Natural killer cell (primary cell): ENCODE measurements at regions not wholly inside any gene's neighbourhood (a gene's known extent, or its start where the extent isn't known, plus 50 kb on each side); places are given as distances from the start of the nearest gene placed in this dataset.

Source experiments
- ATAC-seq, 3 donors: fragments of 150-1000 bp in 2 of 3; fragments of 200-7000 bp in 1 of 3; cut with Tn5 transposase; 1 replicate in 1 of 3; 2 replicates in 2 of 3; pipeline ENCODE4 v1.10.0; 2021; ENCODE audit warnings: mild to moderate bottlenecking in 2 of 3, moderate library complexity in 2 of 3
- DNase-seq, 2 donors: peaks; one replicate each; pipeline versions ENCODE4 v3.0.0 to v3.0.0-alpha.2; 2013 to 2021; ENCODE audit warnings: mixed read lengths in 1 of 2
- H3K27ac ChIP-seq: one replicate; pipeline ENCODE4 v1.5.1; 2013; ENCODE audit warnings: mild to moderate bottlenecking, low read length
- H3K27me3 ChIP-seq: one replicate; pipeline ENCODE4 v1.6.1; 2013; ENCODE audit warnings: low read length; ENCODE audit not compliant: control insufficient read depth, insufficient read depth
- H3K36me3 ChIP-seq: one replicate; pipeline ENCODE4 v1.6.1; 2013; ENCODE audit warnings: low read length; ENCODE audit not compliant: control insufficient read depth, insufficient read depth
- H3K4me1 ChIP-seq: one replicate; pipeline ENCODE4 v1.6.1; 2013; ENCODE audit warnings: low read length; ENCODE audit not compliant: control insufficient read depth, insufficient read depth
- H3K4me3 ChIP-seq: one replicate; pipeline ENCODE4 v1.5.1; 2013; ENCODE audit warnings: low read length
- H3K9me3 ChIP-seq: one replicate; pipeline ENCODE4 v1.6.1; 2013; ENCODE audit warnings: low read length; ENCODE audit not compliant: control insufficient read depth, insufficient read depth
- H3K27ac Mint-ChIP-seq, 2 donors: one replicate each; pipeline ENCODE4 v1.8.0; 2022; ENCODE audit warnings: mild to moderate bottlenecking in 2 of 2, mixed read lengths in 2 of 2, moderate library complexity in 1 of 2
- H3K27me3 Mint-ChIP-seq, 2 donors: one replicate each; pipeline ENCODE4 v1.8.0; 2022; ENCODE audit warnings: low read depth in 2 of 2, mixed read lengths in 2 of 2
- H3K36me3 Mint-ChIP-seq: one replicate; pipeline ENCODE4 v1.8.0; 2022; ENCODE audit warnings: mixed read lengths
- H3K4me1 Mint-ChIP-seq, 2 donors: one replicate each; pipeline ENCODE4 v1.8.0; 2022; ENCODE audit warnings: mixed read lengths in 2 of 2
- H3K4me3 Mint-ChIP-seq: one replicate; pipeline ENCODE4 v1.8.0; 2022; ENCODE audit warnings: mild to moderate bottlenecking, moderate library complexity, mixed read lengths
- H3K9me3 Mint-ChIP-seq, 2 donors: one replicate each; pipeline ENCODE4 v1.8.0; 2022; ENCODE audit warnings: mixed read lengths in 2 of 2
- WGBS: methylation state at CpG from one replicate; pipeline ENCODE4 v1.1.7; 2013; ENCODE audit warnings: missing lambda C conversion rate; ENCODE audit not compliant: insufficient coverage; 5-methylcytosine and 5-hydroxymethylcytosine counted together
- intact Hi-C: fragments of 100-400 bp; cut with micrococcal nuclease; formaldehyde crosslinking; loops from one replicate; pipeline ENCODE4 v1.14.2; 2022
- TF ChIP-seq, protein P1 (sequence below): fragments of 200-600 bp; IDR thresholded peaks from one replicate; pipeline ENCODE4 v1.8.0; 2022; ENCODE audit warnings: antibody characterized with exemption

DNA sequence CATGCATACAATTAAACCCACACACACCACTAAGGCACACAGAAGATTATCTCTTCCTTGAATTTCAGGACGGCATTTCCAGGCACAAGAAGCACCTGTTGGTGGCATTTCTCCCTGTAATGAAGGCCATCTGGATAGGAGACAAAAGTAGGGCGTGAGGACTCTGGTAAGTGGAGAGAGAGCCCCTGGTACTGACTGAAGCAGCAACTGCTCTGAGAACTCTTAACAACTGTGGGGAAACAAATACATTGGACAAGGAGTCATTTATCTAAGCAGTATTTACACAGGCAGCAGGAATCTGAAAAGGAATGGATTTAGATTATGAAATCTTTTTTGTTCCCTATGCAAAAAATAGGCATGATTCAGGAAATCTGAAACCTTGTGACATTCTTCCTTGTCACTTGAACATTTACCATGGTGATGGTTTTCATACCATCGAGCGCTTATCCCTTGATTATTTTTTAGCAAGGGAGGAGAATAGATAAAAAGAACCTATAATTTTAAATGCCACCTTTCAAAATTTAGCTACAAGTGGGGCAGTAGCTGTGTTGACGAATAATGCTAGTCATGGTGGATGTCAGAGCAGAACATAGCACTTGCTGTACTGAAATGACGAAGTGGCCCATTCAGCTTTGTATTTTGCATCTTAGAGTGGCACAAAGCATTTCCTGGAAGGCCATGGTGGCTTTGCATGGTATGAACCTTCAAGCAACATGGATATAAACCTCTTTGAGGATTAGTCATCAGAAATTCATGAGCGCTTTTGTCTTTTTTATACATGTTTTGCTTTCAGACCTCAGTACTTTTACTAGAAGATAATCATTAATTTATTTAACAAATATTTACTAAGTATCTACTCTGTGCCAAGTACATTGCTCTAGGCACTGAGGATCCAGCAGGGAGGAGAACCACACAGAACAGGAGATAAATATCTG lies 362.0 kb downstream of the ADGRL2 start:
- Histone ChIP-seq H3K27ac (no peak overlapping the region), H3K9me3 (no peaks in the 10 kb centered on the region), H3K36me3 (no peaks in the 10 kb centered on the region), H3K4me1 (no peaks in the 10 kb centered on the region), H3K27me3 (no peaks in the 10 kb centered on the region), H3K4me3 (no peak overlapping the region)
- H3K9me3 Mint-ChIP-seq: no peaks in the 10 kb centered on the region
- DNase-seq (no peak), ATAC-seq (no peak)
- H3K27me3 Mint-ChIP-seq: no peaks in the 10 kb centered on the region
- 69% methylated on average over 4 of the region's 7 CpGs for WGBS
- intact Hi-C loops: no loop called here
- peaks cover 22 to 33% of the 10 kb centered on the region in 2 donors for H3K4me1 Mint-ChIP-seq
- peak overlapping the region; percentile 84 to 86 for H3K27ac Mint-ChIP-seq
- H3K4me3 Mint-ChIP-seq: peak overlapping the region; percentile 90
- H3K36me3 Mint-ChIP-seq: no peaks in the 10 kb centered on the region
- TF ChIP-seq, protein P1, sequence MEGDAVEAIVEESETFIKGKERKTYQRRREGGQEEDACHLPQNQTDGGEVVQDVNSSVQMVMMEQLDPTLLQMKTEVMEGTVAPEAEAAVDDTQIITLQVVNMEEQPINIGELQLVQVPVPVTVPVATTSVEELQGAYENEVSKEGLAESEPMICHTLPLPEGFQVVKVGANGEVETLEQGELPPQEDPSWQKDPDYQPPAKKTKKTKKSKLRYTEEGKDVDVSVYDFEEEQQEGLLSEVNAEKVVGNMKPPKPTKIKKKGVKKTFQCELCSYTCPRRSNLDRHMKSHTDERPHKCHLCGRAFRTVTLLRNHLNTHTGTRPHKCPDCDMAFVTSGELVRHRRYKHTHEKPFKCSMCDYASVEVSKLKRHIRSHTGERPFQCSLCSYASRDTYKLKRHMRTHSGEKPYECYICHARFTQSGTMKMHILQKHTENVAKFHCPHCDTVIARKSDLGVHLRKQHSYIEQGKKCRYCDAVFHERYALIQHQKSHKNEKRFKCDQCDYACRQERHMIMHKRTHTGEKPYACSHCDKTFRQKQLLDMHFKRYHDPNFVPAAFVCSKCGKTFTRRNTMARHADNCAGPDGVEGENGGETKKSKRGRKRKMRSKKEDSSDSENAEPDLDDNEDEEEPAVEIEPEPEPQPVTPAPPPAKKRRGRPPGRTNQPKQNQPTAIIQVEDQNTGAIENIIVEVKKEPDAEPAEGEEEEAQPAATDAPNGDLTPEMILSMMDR: no peak

DNA sequence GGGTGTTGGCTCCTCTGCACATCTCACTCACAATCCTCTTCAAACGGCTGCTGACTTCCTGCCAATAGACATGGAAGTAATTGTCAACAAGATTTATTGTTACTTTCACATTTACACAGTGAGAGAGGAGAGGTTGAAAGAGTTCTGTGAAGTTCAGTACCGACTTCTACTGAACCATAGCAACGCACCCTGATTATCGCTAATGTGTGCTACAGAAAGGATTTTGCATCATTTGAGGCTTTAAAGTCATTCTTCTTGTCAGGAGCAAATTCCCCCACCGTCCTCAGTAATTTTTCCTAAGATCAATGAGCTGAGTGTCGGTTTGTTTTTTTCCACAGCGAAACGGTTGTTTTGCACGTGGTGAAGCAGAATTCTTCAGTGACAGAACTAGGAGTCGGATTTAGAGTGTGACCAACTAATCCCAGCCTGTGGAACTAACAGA lies 361.0 kb downstream of the ADGRL2 start:
- Mint-ChIP-seq H3K27me3 (no peaks in the 10 kb centered on the region), H3K27ac (peak overlapping the region; percentile 84 to 86), H3K9me3 (no peaks in the 10 kb centered on the region), H3K4me1 (peaks cover 22 to 33% of the 10 kb centered on the region in 2 donors), H3K4me3 (peak overlapping the region; percentile 90), H3K36me3 (no peaks in the 10 kb centered on the region)
- ATAC-seq (peak; percentile 65 to 85 (median 80)), DNase-seq (no peak)
- no peaks in the 10 kb centered on the region for H3K9me3 ChIP-seq
- H3K27ac ChIP-seq: peak overlapping the region; percentile 1
- intact Hi-C loops: no loop called here
- H3K4me1 ChIP-seq: no peaks in the 10 kb centered on the region
- no peaks in the 10 kb centered on the region for H3K27me3 ChIP-seq
- H3K4me3 ChIP-seq: no peak overlapping the region
- no peaks in the 10 kb centered on the region for H3K36me3 ChIP-seq
- WGBS: 5% methylated on average over 9 of the region's 10 CpGs
- TF ChIP-seq, protein P1: no peak

DNA sequence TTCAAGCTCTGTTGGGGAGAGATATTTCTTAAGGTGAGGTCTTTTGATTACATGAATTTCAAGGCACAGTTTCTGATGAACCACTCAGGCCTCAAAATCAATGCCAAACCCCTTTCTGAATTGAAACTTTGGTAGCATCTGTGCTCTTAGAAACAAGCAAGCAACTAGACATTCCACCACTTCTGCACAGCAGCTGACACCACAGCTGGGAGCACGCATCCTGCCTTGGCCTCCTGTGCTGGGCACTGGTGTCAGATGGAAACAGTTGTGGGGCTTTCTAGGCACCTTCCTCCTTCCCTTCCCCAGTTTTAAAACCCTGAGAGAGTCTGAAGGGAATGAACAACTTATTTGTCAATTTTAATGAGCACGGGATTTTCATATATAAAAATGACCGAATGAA lies 360.2 kb downstream of the ADGRL2 start:
- intact Hi-C loops: no loop called here
- Mint-ChIP-seq H3K27ac (peak overlapping the region; percentile 84 to 86), H3K4me1 (peaks cover 25 to 37% of the 10 kb centered on the region in 2 donors), H3K27me3 (no peaks in the 10 kb centered on the region), H3K36me3 (no peaks in the 10 kb centered on the region), H3K4me3 (peak overlapping the region; percentile 10), H3K9me3 (peaks cover 0 to 1% of the 10 kb centered on the region in 2 donors)
- ATAC-seq (no peak), DNase-seq (no peak)
- H3K4me1 ChIP-seq: no peaks in the 10 kb centered on the region
- no peak overlapping the region for H3K4me3 ChIP-seq
- H3K36me3 ChIP-seq: no peaks in the 10 kb centered on the region
- H3K27ac ChIP-seq: no peak overlapping the region
- H3K27me3 ChIP-seq: no peaks in the 10 kb centered on the region
- 66% methylated on average over 3 of the region's 3 CpGs for WGBS
- no peaks in the 10 kb centered on the region for H3K9me3 ChIP-seq
- TF ChIP-seq, protein P1: no peak
